ENCODE measurements at regions not wholly inside any gene's neighbourhood (a gene's known extent, or its start where the extent isn't known, plus 50 kb on each side); places are given as distances from the start of the nearest gene placed in this dataset.

DNA sequence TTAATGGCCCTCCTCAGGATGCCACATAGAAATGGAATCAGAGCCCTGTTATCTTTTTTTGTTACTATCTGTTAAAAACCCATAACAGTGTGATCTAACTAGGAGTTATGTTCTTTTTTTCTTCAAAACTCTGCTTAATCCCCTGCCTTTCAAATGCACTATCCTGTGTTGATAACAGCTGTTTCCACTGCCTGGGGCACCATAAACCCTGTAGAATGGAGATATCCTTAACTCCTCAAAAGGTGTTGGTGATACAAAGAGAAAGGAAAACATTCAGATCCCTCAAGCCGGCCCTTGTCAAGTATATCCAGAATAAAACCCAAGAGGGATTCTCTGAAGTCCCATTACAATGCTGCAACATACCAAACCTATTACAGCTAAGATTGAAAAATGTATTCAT lies 108.6 kb downstream of the ACTRT1 start:
- no peaks in the 10 kb centered on the region for H3K36me3 Mint-ChIP-seq (ENCODE audit: low read depth, unreplicated experiment)
- H3K9ac ChIP-seq (ENCODE audit: low read length): no peak overlapping the region
- H3K36me3 ChIP-seq (ENCODE audit: insufficient read depth, low read length): no peaks in the 10 kb centered on the region
- H3K79me2 ChIP-seq (ENCODE audit: insufficient read depth, low read length): no peaks in the 10 kb centered on the region
- no peak overlapping the region for H3K27ac ChIP-seq (ENCODE audit: low read depth, low read length)
- no peaks in the 10 kb centered on the region for H3K27me3 ChIP-seq (ENCODE audit: insufficient read depth, low read length)
- peaks cover under 1% of the 10 kb centered on the region for H3K27me3 Mint-ChIP-seq (ENCODE audit: low read depth, unreplicated experiment)
- no peaks in the 10 kb centered on the region for H3K4me1 ChIP-seq (ENCODE audit: insufficient read depth, low read length)
- H3K9me3 ChIP-seq (ENCODE audit: insufficient read depth, low read depth, low read length): no peaks in the 10 kb centered on the region
- no peak overlapping the region for H3K4me3 Mint-ChIP-seq (ENCODE audit: unreplicated experiment)
- FAIRE-seq: peak; percentile 84
- DNase-seq (ENCODE audit: low read depth): no peak
- H3K27ac Mint-ChIP-seq (ENCODE audit: unreplicated experiment): no peak overlapping the region
- no peaks in the 10 kb centered on the region for H3K4me1 Mint-ChIP-seq (ENCODE audit: low read depth, unreplicated experiment)
- TF ChIP-seq EZH2 (IDR thresholded peaks at IDR 0.05; ENCODE audit: insufficient read depth, low read length) (no peak), CTCF (IDR thresholded peaks at IDR 0.05; ENCODE audit: insufficient read depth, low read depth, low read length) (no peak)
- H4K20me1 ChIP-seq (ENCODE audit: insufficient read depth, low read length): no peaks in the 10 kb centered on the region
- no peak overlapping the region for H3K4me3 ChIP-seq (ENCODE audit: insufficient read depth, low read depth, low read length)
- H2AFZ ChIP-seq (ENCODE audit: low read depth, low read length): no peak overlapping the region
- H3K9me3 Mint-ChIP-seq (ENCODE audit: unreplicated experiment): no peaks in the 10 kb centered on the region
- no peak overlapping the region for H3K4me2 ChIP-seq (ENCODE audit: low read length)

GRCh38 chrX:127908384-127908783 lies 143.8 kb downstream of the ACTRT1 start:
- FAIRE-seq: peak; percentile 37

More at GRCh38 chrX:127908384-127908783, 143.8 kb downstream of the ACTRT1 start:
- DNase-seq (ENCODE audit: low read depth): no peak
- Histone ChIP-seq H3K9me3 (ENCODE audit: insufficient read depth, low read depth, low read length) (no peaks in the 10 kb centered on the region), H3K27me3 (ENCODE audit: insufficient read depth, low read length) (no peaks in the 10 kb centered on the region), H3K36me3 (ENCODE audit: insufficient read depth, low read length) (no peaks in the 10 kb centered on the region), H3K9ac (ENCODE audit: low read length) (no peak overlapping the region), H3K4me1 (ENCODE audit: insufficient read depth, low read length) (no peaks in the 10 kb centered on the region), H3K4me3 (ENCODE audit: insufficient read depth, low read depth, low read length) (no peak overlapping the region), H2AFZ (ENCODE audit: low read depth, low read length) (no peak overlapping the region), H4K20me1 (ENCODE audit: insufficient read depth, low read length) (no peaks in the 10 kb centered on the region), H3K27ac (ENCODE audit: low read depth, low read length) (no peak overlapping the region), H3K4me2 (ENCODE audit: low read length) (no peak overlapping the region), H3K79me2 (ENCODE audit: insufficient read depth, low read length) (no peaks in the 10 kb centered on the region)
- H3K27me3 Mint-ChIP-seq (ENCODE audit: low read depth, unreplicated experiment): no peaks in the 10 kb centered on the region
- no peaks in the 10 kb centered on the region for H3K4me1 Mint-ChIP-seq (ENCODE audit: low read depth, unreplicated experiment)
- TF ChIP-seq EZH2 (IDR thresholded peaks at IDR 0.05; ENCODE audit: insufficient read depth, low read length): no peak
- TF ChIP-seq CTCF (IDR thresholded peaks at IDR 0.05; ENCODE audit: insufficient read depth, low read depth, low read length): no peak
- H3K4me3 Mint-ChIP-seq (ENCODE audit: unreplicated experiment): no peak overlapping the region
- H3K27ac Mint-ChIP-seq (ENCODE audit: unreplicated experiment): no peak overlapping the region
- H3K9me3 Mint-ChIP-seq (ENCODE audit: unreplicated experiment): no peaks in the 10 kb centered on the region
- H3K36me3 Mint-ChIP-seq (ENCODE audit: low read depth, unreplicated experiment): no peaks in the 10 kb centered on the region

Data from astrocyte (in vitro differentiated cells and primary cell).